Activated naive CD8-positive, alpha-beta T cell treated with anti-CD3 and anti-CD28 coated beads, Interleukin-2, amount 10 ng/mL, durations not matched to agents 7 days and 5 days (primary cell): ENCODE measurements at regions not wholly inside any gene's neighbourhood (a gene's known extent, or its start where the extent isn't known, plus 50 kb on each side); places are given as distances from the start of the nearest gene placed in this dataset.
"Not testable (repeated sequence)": the region's sequence is repeated elsewhere in the genome, so short reads cannot be mapped to it uniquely, and the experiment has no call there.

ENCODE experiments used
- ATAC-seq: fragments of 150-1000 bp; cut with Tn5 transposase; one replicate; pipeline ENCODE4 v1.10.0; 2021; ENCODE audit warnings: low read depth, moderate library complexity
- POLR2A ChIA-PET: fragments of 350-600 bp; sonication (Branson Sonifier 250); formaldehyde crosslinking; loops from one replicate; lab custom pipeline; 2021; ENCODE audit warnings: antibody characterized with exemption; lab: Charles Lee
- DNase-seq: peaks from one replicate; pipeline ENCODE4 v3.0.0; 2021
- H3K27ac Mint-ChIP-seq: one replicate; pipeline ENCODE4 v1.8.0; 2022; ENCODE audit warnings: mild to moderate bottlenecking, mixed read lengths
- H3K27me3 Mint-ChIP-seq: one replicate; pipeline ENCODE4 v1.8.0; 2022; ENCODE audit warnings: mild to moderate bottlenecking, moderate library complexity, mixed read lengths
- H3K36me3 Mint-ChIP-seq: one replicate; pipeline ENCODE4 v1.8.0; 2021; ENCODE audit warnings: mild to moderate bottlenecking, mixed read lengths
- H3K4me1 Mint-ChIP-seq: one replicate; pipeline ENCODE4 v1.8.0; 2021; ENCODE audit warnings: mixed read lengths
- H3K4me3 Mint-ChIP-seq: one replicate; pipeline ENCODE4 v1.8.0; 2022; ENCODE audit warnings: mild to moderate bottlenecking, moderate library complexity, mixed read lengths
- H3K9me3 Mint-ChIP-seq: one replicate; pipeline ENCODE4 v1.8.0; 2021; ENCODE audit warnings: mixed read lengths

GRCh38 chr18:10604182-10604581 is 78.4 kb downstream of the NAPG start:
- POLR2A ChIA-PET, result no interaction called here
- Mint-ChIP-seq H3K9me3 (peaks cover 2% of the 10 kb centered on the region), H3K4me3 (no peak overlapping the region), H3K27me3 (peaks cover 2% of the 10 kb centered on the region), H3K27ac (no peak overlapping the region), H3K36me3 (no peaks in the 10 kb centered on the region), H3K4me1 (no peaks in the 10 kb centered on the region)
- ATAC-seq, result no peak
- DNase-seq, result no peak

- H3K4me1 Mint-ChIP-seq, H3K9me3 Mint-ChIP-seq, H3K4me3 Mint-ChIP-seq, POLR2A ChIA-PET, H3K27me3 Mint-ChIP-seq, ATAC-seq, H3K36me3 Mint-ChIP-seq, DNase-seq, H3K27ac Mint-ChIP-seq: not testable (repeated sequence)
These were observed 81.1 kb downstream of the NAPG start for GRCh38 chr18:10606881-10607280.

GRCh38 chr18:10607332-10608248 is 81.8 kb downstream of the NAPG start:
- H3K9me3 Mint-ChIP-seq, H3K27me3 Mint-ChIP-seq, H3K27ac Mint-ChIP-seq, DNase-seq, POLR2A ChIA-PET, H3K36me3 Mint-ChIP-seq, H3K4me3 Mint-ChIP-seq, H3K4me1 Mint-ChIP-seq: not testable (repeated sequence)
- ATAC-seq, result peak; percentile 74

GRCh38 chr18:10608450-10608849 is 82.6 kb downstream of the NAPG start:
- H3K4me3 Mint-ChIP-seq, DNase-seq, H3K9me3 Mint-ChIP-seq, H3K36me3 Mint-ChIP-seq, POLR2A ChIA-PET, H3K4me1 Mint-ChIP-seq, ATAC-seq, H3K27me3 Mint-ChIP-seq, H3K27ac Mint-ChIP-seq: not testable (repeated sequence)

- H3K36me3 Mint-ChIP-seq, H3K27ac Mint-ChIP-seq, H3K9me3 Mint-ChIP-seq, ATAC-seq, H3K4me3 Mint-ChIP-seq, H3K27me3 Mint-ChIP-seq, DNase-seq, POLR2A ChIA-PET, H3K4me1 Mint-ChIP-seq: not testable (repeated sequence)
These were observed 83.2 kb downstream of the NAPG start for GRCh38 chr18:10609046-10609445.

DNA sequence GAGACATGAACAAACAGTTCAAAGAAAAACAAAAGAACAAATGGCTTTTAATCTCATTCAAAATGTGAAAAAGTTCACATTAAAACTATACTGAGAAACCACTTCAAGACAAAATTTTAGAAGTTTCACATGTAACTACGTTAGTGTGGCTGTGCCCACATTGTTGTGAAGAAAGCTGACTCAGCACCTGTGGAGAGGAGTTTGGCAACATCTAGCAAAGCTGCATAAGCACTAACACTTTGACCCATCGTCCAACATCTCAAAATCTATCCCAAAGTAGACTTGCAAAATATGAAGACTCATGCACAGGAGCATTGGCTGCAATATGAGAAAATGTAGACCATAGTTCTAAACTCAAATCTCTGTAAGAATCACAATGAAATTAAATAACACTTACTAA is 87.4 kb downstream of the NAPG start:
- H3K4me1 Mint-ChIP-seq, H3K27me3 Mint-ChIP-seq, H3K4me3 Mint-ChIP-seq, POLR2A ChIA-PET, H3K9me3 Mint-ChIP-seq, DNase-seq, ATAC-seq, H3K36me3 Mint-ChIP-seq, H3K27ac Mint-ChIP-seq: not testable (repeated sequence)

- POLR2A ChIA-PET, H3K4me3 Mint-ChIP-seq, H3K9me3 Mint-ChIP-seq, H3K27me3 Mint-ChIP-seq, ATAC-seq, H3K4me1 Mint-ChIP-seq, H3K27ac Mint-ChIP-seq, DNase-seq, H3K36me3 Mint-ChIP-seq: not testable (repeated sequence)
These were observed 90.9 kb downstream of the NAPG start for GRCh38 chr18:10616714-10617113.

DNA sequence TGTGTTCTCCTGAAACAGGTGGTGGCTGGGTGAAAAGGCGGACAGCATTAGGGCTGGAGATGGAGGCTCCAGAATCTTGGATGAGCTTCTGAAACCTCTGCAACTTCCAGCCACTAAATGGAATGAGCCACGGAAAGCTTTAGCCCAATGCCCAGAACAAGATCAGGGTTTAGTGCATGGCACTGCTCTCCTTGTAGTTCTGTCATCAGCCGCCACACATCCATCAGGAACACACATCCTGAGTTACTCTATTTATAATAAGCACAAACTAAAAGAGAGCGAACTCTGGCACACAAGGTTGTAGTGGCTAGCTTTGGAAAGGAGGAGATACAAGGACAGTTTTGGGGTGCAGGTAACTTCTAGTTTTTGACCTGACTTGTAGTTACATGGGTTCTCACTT is 93.0 kb downstream of the NAPG start:
- H3K9me3 Mint-ChIP-seq, ATAC-seq, H3K4me3 Mint-ChIP-seq, DNase-seq, H3K27me3 Mint-ChIP-seq, H3K4me1 Mint-ChIP-seq, H3K27ac Mint-ChIP-seq, POLR2A ChIA-PET, H3K36me3 Mint-ChIP-seq: not testable (repeated sequence)

GRCh38 chr18:10619280-10619679 is 93.5 kb downstream of the NAPG start:
- H3K36me3 Mint-ChIP-seq, H3K4me1 Mint-ChIP-seq, ATAC-seq, POLR2A ChIA-PET, H3K27me3 Mint-ChIP-seq, H3K4me3 Mint-ChIP-seq, H3K27ac Mint-ChIP-seq, DNase-seq, H3K9me3 Mint-ChIP-seq: not testable (repeated sequence)

GRCh38 chr18:10619833-10620232 is 94.0 kb downstream of the NAPG start:
- DNase-seq, H3K4me3 Mint-ChIP-seq, H3K27me3 Mint-ChIP-seq, H3K9me3 Mint-ChIP-seq, POLR2A ChIA-PET, H3K4me1 Mint-ChIP-seq, H3K27ac Mint-ChIP-seq, H3K36me3 Mint-ChIP-seq, ATAC-seq: not testable (repeated sequence)
